ENCODE measurements at regions not wholly inside any gene's neighbourhood (a gene's known extent, or its start where the extent isn't known, plus 50 kb on each side); places are given as distances from the start of the nearest gene placed in this dataset.

GRCh38 chr6:166877906-166878305, 78.4 kb downstream of the RNASET2 start:
- H3K4me1 Mint-ChIP-seq, result no peaks in the 10 kb centered on the region
- Histone ChIP-seq H3F3A (ENCODE audit: low read depth) (no peaks in the 10 kb centered on the region), H3K79me2 (ENCODE audit: low read depth) (no peaks in the 10 kb centered on the region), H3K4me2 (no peak overlapping the region), H3K4me1 (no peaks in the 10 kb centered on the region), H3K9me3 (ENCODE audit: low read depth) (peaks cover 3% of the 10 kb centered on the region), H3K27me3 (no peaks in the 10 kb centered on the region), H3K9ac (no peak overlapping the region), H2AFZ (replicated peaks) (no peak overlapping the region), H3K36me3 (peaks cover 3% of the 10 kb centered on the region), H3K27ac (no peak overlapping the region), H3K4me3 (no peak overlapping the region), H4K20me1 (ENCODE audit: low read depth) (no peaks in the 10 kb centered on the region)
- peaks cover 6% of the 10 kb centered on the region for H3K27me3 Mint-ChIP-seq (ENCODE audit: insufficient read depth, low read depth)
- H3K27ac Mint-ChIP-seq, result no peak overlapping the region
- no peak overlapping the region for H3K4me3 Mint-ChIP-seq
- DNase-seq (ENCODE audit: low spot score), result no peak
- no peaks in the 10 kb centered on the region for H3K36me3 Mint-ChIP-seq
- TF ChIP-seq CTCF (IDR thresholded peaks at IDR 0.05) (no peak), EZH2 (IDR thresholded peaks at IDR 0.05) (no peak), EZH2phosphoT487 (IDR thresholded peaks at IDR 0.05) (no peak)
- H3K9me3 Mint-ChIP-seq, result no peaks in the 10 kb centered on the region

GRCh38 chr6:166877349-166877748, 79.0 kb downstream of the RNASET2 start:
- Histone ChIP-seq H3K9me3 (ENCODE audit: low read depth) (no peaks in the 10 kb centered on the region), H3K27me3 (no peaks in the 10 kb centered on the region), H2AFZ (replicated peaks) (no peak overlapping the region), H4K20me1 (ENCODE audit: low read depth) (no peaks in the 10 kb centered on the region), H3K36me3 (peaks cover 2% of the 10 kb centered on the region), H3K27ac (no peak overlapping the region), H3K79me2 (ENCODE audit: low read depth) (no peaks in the 10 kb centered on the region), H3K4me2 (no peak overlapping the region), H3K4me1 (no peaks in the 10 kb centered on the region), H3K9ac (no peak overlapping the region), H3K4me3 (no peak overlapping the region), H3F3A (ENCODE audit: low read depth) (no peaks in the 10 kb centered on the region)
- no peak for DNase-seq (ENCODE audit: low spot score)
- H3K4me1 Mint-ChIP-seq, result no peaks in the 10 kb centered on the region
- H3K36me3 Mint-ChIP-seq, result no peaks in the 10 kb centered on the region
- TF ChIP-seq EZH2phosphoT487 (IDR thresholded peaks at IDR 0.05), result no peak
- no peak for TF ChIP-seq CTCF (IDR thresholded peaks at IDR 0.05)
- no peak for TF ChIP-seq EZH2 (IDR thresholded peaks at IDR 0.05)
- H3K9me3 Mint-ChIP-seq, result no peaks in the 10 kb centered on the region
- H3K4me3 Mint-ChIP-seq, result no peak overlapping the region
- H3K27ac Mint-ChIP-seq, result no peak overlapping the region
- peaks cover 6% of the 10 kb centered on the region for H3K27me3 Mint-ChIP-seq (ENCODE audit: insufficient read depth, low read depth)

GRCh38 chr6:166872531-166873009, 83.8 kb downstream of the RNASET2 start:
- no peak overlapping the region for H3K27ac Mint-ChIP-seq
- Histone ChIP-seq H4K20me1 (ENCODE audit: low read depth) (no peaks in the 10 kb centered on the region), H3K9ac (no peak overlapping the region), H3K27me3 (no peaks in the 10 kb centered on the region), H3K36me3 (no peaks in the 10 kb centered on the region), H3K79me2 (ENCODE audit: low read depth) (no peaks in the 10 kb centered on the region), H3K9me3 (ENCODE audit: low read depth) (no peaks in the 10 kb centered on the region), H3F3A (ENCODE audit: low read depth) (no peaks in the 10 kb centered on the region), H2AFZ (replicated peaks) (no peak overlapping the region), H3K4me2 (no peak overlapping the region), H3K4me1 (no peaks in the 10 kb centered on the region), H3K27ac (no peak overlapping the region), H3K4me3 (no peak overlapping the region)
- H3K4me3 Mint-ChIP-seq, result no peak overlapping the region
- peaks cover 9% of the 10 kb centered on the region for H3K27me3 Mint-ChIP-seq (ENCODE audit: insufficient read depth, low read depth)
- no peaks in the 10 kb centered on the region for H3K4me1 Mint-ChIP-seq
- TF ChIP-seq EZH2phosphoT487 (IDR thresholded peaks at IDR 0.05) (no peak), CTCF (IDR thresholded peaks at IDR 0.05) (no peak), EZH2 (IDR thresholded peaks at IDR 0.05) (no peak)
- DNase-seq (ENCODE audit: low spot score), result no peak
- no peaks in the 10 kb centered on the region for H3K9me3 Mint-ChIP-seq
- no peaks in the 10 kb centered on the region for H3K36me3 Mint-ChIP-seq

Data from neural progenitor cell (in vitro differentiated cells).